Caco-2 (cell line): ENCODE measurements at regions not wholly inside any gene's neighbourhood (a gene's known extent, or its start where the extent isn't known, plus 50 kb on each side); places are given as distances from the start of the nearest gene placed in this dataset.

Experiments
- BruUV-seq: library from RNA; stranded (reverse); fragments of 400-500 nt; replicated peaks from 2 replicates; lab custom pipeline; 2021; lab: Mats Ljungman, UMichigan
- CTCF ChIA-PET: fragments of 300-600 bp; sonication (Branson Sonifier 250); formaldehyde crosslinking; loops from one replicate; lab custom pipeline; 2022; ENCODE audit warnings: antibody characterized with exemption; lab: Charles Lee
- POLR2A ChIA-PET: fragments of 300-600 bp; sonication (Branson Sonifier 250); formaldehyde crosslinking; loops from one replicate; lab custom pipeline; 2022; ENCODE audit warnings: antibody characterized with exemption; lab: Charles Lee
- DNase-seq, 2 experiments: peaks; one replicate each; pipeline versions ENCODE4 v3.0.0 to v3.0.0-alpha.2; 2020 to 2022
- H3K27me3 ChIP-seq: replicated peaks from 2 replicates; pipeline ENCODE4 v1.6.0; 2011; ENCODE audit warnings: low read length; ENCODE audit not compliant: control insufficient read depth, insufficient read depth
- H3K36me3 ChIP-seq: 2 replicates; pipeline ENCODE4 v1.5.1; 2011; ENCODE audit warnings: low read length; ENCODE audit not compliant: control insufficient read depth, insufficient read depth
- H3K4me1 ChIP-seq: fragments of 250-450 bp; sonication (Bioruptor Pico); 2 replicates; pipeline ENCODE4 v1.5.1; 2020; ENCODE audit warnings: mild to moderate bottlenecking
- H3K4me3 ChIP-seq: 2 replicates; pipeline ENCODE4 v1.5.1; 2011; ENCODE audit warnings: low read depth, mild to moderate bottlenecking, control low read depth, low read length
- H3K9me3 ChIP-seq: fragments of 250-450 bp; sonication (Bioruptor Pico); 2 replicates; pipeline ENCODE4 v1.5.1; 2020; ENCODE audit warnings: mild to moderate bottlenecking, moderate library complexity
- H3K27ac Mint-ChIP-seq: one replicate; pipeline ENCODE4 v1.8.0; 2022; ENCODE audit warnings: mixed read lengths; ENCODE audit not compliant: unreplicated experiment
- H3K27me3 Mint-ChIP-seq: one replicate; pipeline ENCODE4 v1.8.0; 2022; ENCODE audit warnings: mixed read lengths; ENCODE audit not compliant: insufficient read depth, unreplicated experiment
- H3K36me3 Mint-ChIP-seq: one replicate; pipeline ENCODE4 v1.8.0; 2022; ENCODE audit warnings: mild to moderate bottlenecking, mixed read lengths; ENCODE audit not compliant: insufficient read depth, unreplicated experiment
- H3K4me1 Mint-ChIP-seq: one replicate; pipeline ENCODE4 v1.8.0; 2022; ENCODE audit warnings: low read depth, mixed read lengths; ENCODE audit not compliant: unreplicated experiment
- H3K4me3 Mint-ChIP-seq: one replicate; pipeline ENCODE4 v1.8.0; 2022; ENCODE audit warnings: mild to moderate bottlenecking, moderate library complexity, mixed read lengths; ENCODE audit not compliant: unreplicated experiment
- H3K9me3 Mint-ChIP-seq: one replicate; pipeline ENCODE4 v1.8.0; 2022; ENCODE audit warnings: mixed read lengths; ENCODE audit not compliant: unreplicated experiment
- intact Hi-C: fragments of 100-400 bp; cut with micrococcal nuclease; formaldehyde crosslinking; loops from one replicate; pipeline ENCODE4 v1.10.0; 2022; ENCODE audit not compliant: unreplicated experiment
- TF ChIP-seq, protein P1 (sequence below), 2 experiments: fragments of 200-600 bp in 1 of 2; IDR thresholded peaks; 1 replicate in 1 of 2; 2 replicates in 1 of 2; pipeline versions ENCODE4 v1.5.1 to v1.8.0; 2011 to 2022; ENCODE audit warnings: antibody characterized with exemption in 1 of 2, control low read depth in 1 of 2, inconsistent platforms in 1 of 2, low read depth in 1 of 2, low read length in 1 of 2, mild to moderate bottlenecking in 1 of 2, moderate library complexity in 1 of 2; ENCODE audit not compliant: insufficient read depth in 1 of 2, severe bottlenecking in 1 of 2, unreplicated experiment in 1 of 2

DNA sequence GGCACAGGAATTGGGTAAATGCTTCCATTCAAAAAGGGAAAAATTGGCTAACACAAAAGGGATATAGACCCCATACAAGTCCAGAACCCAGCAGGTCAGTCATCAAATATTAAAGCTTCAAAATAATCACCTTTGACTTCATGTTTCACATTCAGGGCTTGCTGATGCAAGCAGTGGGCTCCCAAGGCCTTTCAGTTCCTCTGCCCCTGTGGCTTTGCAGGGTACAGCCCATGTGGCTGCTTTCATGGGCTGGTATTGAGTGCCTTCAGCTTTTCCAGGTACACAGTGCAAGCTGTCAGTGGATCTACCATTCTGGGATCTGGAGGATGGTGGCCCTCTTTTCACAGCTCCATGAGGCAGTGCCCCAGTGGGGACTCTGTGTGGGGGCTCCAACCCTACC lies 253.0 kb downstream of the TECRL start:
- DNase-seq, result no peak
- intact Hi-C loops, result no loop called here

DNA sequence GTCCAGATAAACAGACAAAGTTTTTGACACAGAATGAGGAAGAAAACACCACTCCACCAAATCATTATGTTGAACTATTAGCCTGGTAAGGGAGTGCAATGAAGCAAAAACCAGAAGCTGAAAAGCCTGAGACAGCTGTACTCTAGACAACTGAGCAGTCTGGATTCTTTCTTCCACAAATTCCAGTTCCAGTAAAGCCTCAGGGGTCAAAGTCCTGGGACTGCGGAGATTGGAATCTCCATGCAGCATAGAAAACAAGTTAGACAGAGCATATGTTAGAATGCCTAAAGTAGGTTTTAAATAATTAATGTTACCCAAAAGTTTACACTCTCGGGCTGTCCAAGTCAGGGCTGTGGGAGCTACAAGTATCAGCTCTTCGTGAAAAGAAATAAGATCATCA lies 263.2 kb downstream of the TECRL start:
- Mint-ChIP-seq H3K36me3 (peaks cover 5% of the 10 kb centered on the region), H3K4me3 (peak overlapping the region; percentile 32), H3K4me1 (no peaks in the 10 kb centered on the region), H3K27ac (peak overlapping the region; percentile 23), H3K9me3 (peaks cover 36% of the 10 kb centered on the region), H3K27me3 (no peaks in the 10 kb centered on the region)
- CTCF ChIA-PET, result no interaction called here
- H3K27me3 ChIP-seq, result no peaks in the 10 kb centered on the region
- no peak overlapping the region for H3K4me3 ChIP-seq
- intact Hi-C loops, result no loop called here
- POLR2A ChIA-PET, result no interaction called here
- BruUV-seq, result no TSS peak
- no peaks in the 10 kb centered on the region for H3K9me3 ChIP-seq
- peaks cover 13% of the 10 kb centered on the region for H3K4me1 ChIP-seq
- DNase-seq, result peak; percentile 35 to 45
- no peaks in the 10 kb centered on the region for H3K36me3 ChIP-seq
- TF ChIP-seq, protein P1, sequence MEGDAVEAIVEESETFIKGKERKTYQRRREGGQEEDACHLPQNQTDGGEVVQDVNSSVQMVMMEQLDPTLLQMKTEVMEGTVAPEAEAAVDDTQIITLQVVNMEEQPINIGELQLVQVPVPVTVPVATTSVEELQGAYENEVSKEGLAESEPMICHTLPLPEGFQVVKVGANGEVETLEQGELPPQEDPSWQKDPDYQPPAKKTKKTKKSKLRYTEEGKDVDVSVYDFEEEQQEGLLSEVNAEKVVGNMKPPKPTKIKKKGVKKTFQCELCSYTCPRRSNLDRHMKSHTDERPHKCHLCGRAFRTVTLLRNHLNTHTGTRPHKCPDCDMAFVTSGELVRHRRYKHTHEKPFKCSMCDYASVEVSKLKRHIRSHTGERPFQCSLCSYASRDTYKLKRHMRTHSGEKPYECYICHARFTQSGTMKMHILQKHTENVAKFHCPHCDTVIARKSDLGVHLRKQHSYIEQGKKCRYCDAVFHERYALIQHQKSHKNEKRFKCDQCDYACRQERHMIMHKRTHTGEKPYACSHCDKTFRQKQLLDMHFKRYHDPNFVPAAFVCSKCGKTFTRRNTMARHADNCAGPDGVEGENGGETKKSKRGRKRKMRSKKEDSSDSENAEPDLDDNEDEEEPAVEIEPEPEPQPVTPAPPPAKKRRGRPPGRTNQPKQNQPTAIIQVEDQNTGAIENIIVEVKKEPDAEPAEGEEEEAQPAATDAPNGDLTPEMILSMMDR (IDR thresholded peaks at IDR 0.05; ENCODE audit: insufficient read depth in 1 of 2, low read depth in 1 of 2, low read length in 1 of 2, severe bottlenecking in 1 of 2, unreplicated experiment in 1 of 2), result no peak

More for the DNA sequence above, 253.0 kb downstream of the TECRL start:
- no peaks in the 10 kb centered on the region for H3K9me3 Mint-ChIP-seq
- H3K36me3 ChIP-seq, result no peaks in the 10 kb centered on the region
- CTCF ChIA-PET, result no interaction called here
- no peak overlapping the region for H3K27ac Mint-ChIP-seq
- H3K4me1 Mint-ChIP-seq, result no peaks in the 10 kb centered on the region
- no peaks in the 10 kb centered on the region for H3K4me1 ChIP-seq
- POLR2A ChIA-PET, result no interaction called here
- no peaks in the 10 kb centered on the region for H3K27me3 ChIP-seq
- no peaks in the 10 kb centered on the region for H3K27me3 Mint-ChIP-seq
- BruUV-seq, result no TSS peak
- H3K4me3 Mint-ChIP-seq, result no peak overlapping the region
- TF ChIP-seq, protein P1 (IDR thresholded peaks at IDR 0.05; ENCODE audit: insufficient read depth in 1 of 2, low read depth in 1 of 2, low read length in 1 of 2, severe bottlenecking in 1 of 2, unreplicated experiment in 1 of 2), result no peak
- no peaks in the 10 kb centered on the region for H3K36me3 Mint-ChIP-seq
- H3K9me3 ChIP-seq, result no peaks in the 10 kb centered on the region
- H3K4me3 ChIP-seq, result no peak overlapping the region

DNA sequence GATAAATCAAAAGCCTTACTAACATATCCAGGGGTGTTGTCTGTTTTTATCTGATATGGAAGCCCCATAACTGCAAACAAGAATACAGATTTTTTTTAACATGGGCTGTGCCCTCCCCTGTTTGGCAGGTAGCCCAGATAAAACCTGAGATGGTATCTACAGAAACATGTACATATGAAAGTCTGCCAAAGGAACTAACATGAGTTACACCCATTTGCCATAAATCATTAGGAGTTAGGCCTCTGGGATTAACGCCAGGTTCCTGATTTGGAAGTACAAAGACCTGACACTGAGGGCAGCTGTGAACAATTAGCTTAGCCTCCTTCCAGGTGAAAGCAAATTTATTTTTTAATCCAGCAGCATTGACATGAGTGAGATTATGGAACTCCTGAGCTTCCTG lies 264.3 kb downstream of the TECRL start:
- H3K27me3 Mint-ChIP-seq, result no peaks in the 10 kb centered on the region
- no peak for DNase-seq
- POLR2A ChIA-PET, result no interaction called here

More for the DNA sequence above, 264.3 kb downstream of the TECRL start:
- TF ChIP-seq, protein P1 (IDR thresholded peaks at IDR 0.05; ENCODE audit: insufficient read depth in 1 of 2, low read depth in 1 of 2, low read length in 1 of 2, severe bottlenecking in 1 of 2, unreplicated experiment in 1 of 2), result no peak
- Mint-ChIP-seq H3K27ac (no peak overlapping the region), H3K36me3 (peaks cover 5% of the 10 kb centered on the region), H3K9me3 (peaks cover 36% of the 10 kb centered on the region), H3K4me3 (no peak overlapping the region), H3K4me1 (no peaks in the 10 kb centered on the region)
- Histone ChIP-seq H3K27me3 (no peaks in the 10 kb centered on the region), H3K36me3 (no peaks in the 10 kb centered on the region), H3K4me3 (no peak overlapping the region), H3K4me1 (peaks cover 13% of the 10 kb centered on the region), H3K9me3 (no peaks in the 10 kb centered on the region)
- intact Hi-C loops, result no loop called here
- CTCF ChIA-PET, result no interaction called here
- no TSS peak for BruUV-seq
